Fibroblast of skin of back (primary cell): ENCODE measurements at regions not wholly inside any gene's neighbourhood (a gene's known extent, or its start where the extent isn't known, plus 50 kb on each side); places are given as distances from the start of the nearest gene placed in this dataset.
"Not testable (repeated sequence)": the region's sequence is repeated elsewhere in the genome, so short reads cannot be mapped to it uniquely, and the experiment has no call there.

Experiments used
- DNase-seq: peaks from one replicate; pipeline ENCODE4 v3.0.0-alpha.2; 2013

DNA sequence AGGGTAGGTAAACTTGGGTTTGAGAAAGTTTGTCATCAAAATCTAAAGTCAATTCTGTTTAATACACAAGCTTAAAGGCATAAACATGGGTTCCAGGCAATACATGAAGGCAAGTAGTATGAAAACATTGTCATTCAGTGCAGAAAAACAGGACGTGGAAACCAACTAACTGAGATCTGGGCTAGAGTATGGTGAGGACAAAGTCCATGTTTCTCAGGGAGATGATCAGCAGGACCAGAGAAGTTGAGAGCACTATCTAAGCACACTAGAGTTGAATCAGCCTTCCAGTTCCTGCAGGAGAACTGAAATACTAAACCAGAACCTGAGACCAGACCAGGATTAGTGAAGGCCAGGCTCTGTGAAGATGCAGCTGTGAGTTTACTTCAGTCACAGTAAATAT lies 302.8 kb upstream of the CRIM1 start:
- DNase-seq: no peak

DNA sequence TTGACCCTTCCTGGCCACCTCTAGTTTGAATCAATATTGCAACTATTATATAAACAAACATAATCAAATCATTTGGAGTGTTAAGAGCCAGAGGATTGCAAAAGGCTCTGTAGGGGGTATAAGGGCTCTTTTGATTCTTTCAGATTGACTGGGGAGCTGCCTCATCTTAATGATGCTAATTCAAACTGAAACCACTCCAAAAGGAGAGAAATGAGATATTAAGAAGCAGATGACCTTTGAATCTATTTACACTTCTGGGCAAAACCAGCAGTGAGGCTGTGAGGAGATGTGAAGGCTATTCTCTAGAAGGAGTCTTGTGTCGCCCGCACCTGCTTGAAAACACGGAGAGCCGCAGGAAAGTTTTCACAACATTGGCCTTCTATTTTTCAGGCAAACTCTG lies 311.2 kb upstream of the CRIM1 start:
- no peak for DNase-seq

GRCh38 chr2:36035137-36035536 lies 320.4 kb upstream of the CRIM1 start:
- no peak for DNase-seq

GRCh38 chr2:36032046-36032445 lies 323.5 kb upstream of the CRIM1 start:
- no peak for DNase-seq

DNA sequence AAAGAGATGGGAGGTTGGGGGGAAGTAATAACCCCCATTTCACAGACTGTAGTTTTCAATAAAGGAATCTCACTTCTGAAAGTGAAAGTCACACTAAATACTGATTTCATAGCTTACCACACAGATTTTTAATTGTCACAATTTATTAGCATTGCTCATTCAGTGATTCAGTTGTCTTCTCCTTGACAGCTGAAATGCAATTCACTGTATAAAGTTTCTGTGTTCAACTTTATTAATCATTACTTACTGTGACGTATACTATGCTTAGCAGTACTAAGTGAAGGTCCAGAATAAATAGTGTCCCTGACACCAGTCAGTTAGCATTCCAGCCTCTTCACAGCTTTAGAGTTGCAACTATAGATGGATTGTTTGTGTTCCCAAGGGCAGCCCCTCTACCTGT lies 324.1 kb upstream of the CRIM1 start:
- DNase-seq: no peak

DNA sequence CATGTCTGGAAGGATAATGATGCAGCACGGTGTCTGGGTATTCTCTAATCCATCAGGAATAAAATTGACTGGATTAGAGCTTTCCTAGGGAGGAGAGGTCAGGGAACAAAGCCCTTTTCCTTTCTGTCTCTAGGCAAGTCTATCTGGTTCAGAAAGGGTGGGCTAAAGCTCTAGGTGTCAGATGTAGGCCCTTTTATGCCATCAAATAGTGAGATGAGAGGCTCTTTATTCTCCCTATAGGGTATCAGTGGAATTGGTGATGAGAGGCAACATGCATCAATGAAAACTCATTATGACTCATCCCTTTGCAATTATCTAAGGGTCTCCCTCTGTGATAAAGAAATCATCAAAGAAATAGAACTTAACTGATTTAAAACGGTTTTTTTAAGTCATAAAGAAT lies 328.0 kb upstream of the CRIM1 start:
- no peak for DNase-seq

DNA sequence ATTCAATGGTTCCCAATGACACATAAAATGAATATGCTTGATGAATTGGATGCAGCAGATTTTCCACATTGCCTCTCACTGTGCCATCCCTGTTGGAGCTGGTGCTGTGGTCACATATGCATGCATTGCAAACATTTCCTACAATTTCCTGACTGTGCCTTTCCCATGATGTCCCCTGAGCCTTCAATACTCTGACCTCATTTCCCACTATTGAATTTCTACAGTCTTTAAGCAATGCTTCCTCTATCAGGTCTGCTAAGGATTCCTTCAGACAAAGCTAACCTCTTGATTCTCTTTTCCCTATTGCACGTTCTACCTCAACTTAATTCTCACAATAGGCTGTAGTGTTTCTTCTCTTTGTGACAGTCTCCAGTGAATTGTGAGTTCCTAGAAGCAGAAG lies 342.5 kb upstream of the CRIM1 start:
- no peak for DNase-seq

GRCh38 chr2:36006444-36006843 lies 349.1 kb upstream of the CRIM1 start:
- DNase-seq: no peak

DNA sequence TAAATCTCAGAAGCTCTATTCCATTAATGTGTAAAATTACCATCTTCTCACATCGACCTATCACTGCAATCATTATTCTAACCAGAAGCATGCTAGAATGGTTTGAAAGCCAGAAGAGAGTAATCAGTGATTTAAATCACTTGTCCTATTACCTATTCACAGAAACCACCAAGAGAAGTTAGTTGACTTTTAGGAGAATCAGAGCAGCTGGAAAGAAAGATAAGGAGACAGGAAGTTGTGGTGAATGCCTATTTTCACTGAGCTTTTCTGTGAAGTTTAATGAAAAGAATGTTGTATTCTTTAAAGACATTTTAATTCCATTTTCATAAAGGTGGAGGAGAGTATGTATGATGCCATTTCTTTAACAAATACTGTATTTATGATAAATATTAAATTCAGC lies 352.6 kb upstream of the CRIM1 start:
- no peak for DNase-seq

DNA sequence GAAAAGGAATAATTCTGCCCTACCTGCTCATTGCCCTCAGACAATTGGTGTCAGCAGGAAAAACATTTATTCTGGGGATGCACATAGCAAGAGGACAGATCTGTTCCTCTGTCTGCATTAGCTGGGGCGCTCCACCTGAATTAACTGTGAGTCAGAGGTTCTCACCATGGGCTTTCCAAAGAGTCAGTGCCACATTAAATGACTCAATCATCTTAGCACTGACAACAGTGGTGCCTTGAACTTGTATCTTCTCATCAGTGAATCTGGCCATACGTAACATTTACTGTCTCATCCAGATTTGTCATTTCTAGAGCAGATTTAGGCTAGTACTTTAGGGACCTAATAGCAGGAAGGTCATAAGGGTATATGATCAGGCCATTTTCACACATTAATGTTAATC lies 358.1 kb upstream of the CRIM1 start:
- no peak for DNase-seq

GRCh38 chr2:35989503-35989902 lies 366.1 kb upstream of the CRIM1 start:
- no peak for DNase-seq

GRCh38 chr2:35989040-35989439 lies 366.5 kb upstream of the CRIM1 start:
- no peak for DNase-seq

GRCh38 chr2:35986871-35987270 lies 368.7 kb upstream of the CRIM1 start:
- DNase-seq: no peak

- no peak for DNase-seq
Observed at GRCh38 chr2:35978218-35978617, 377.4 kb upstream of the CRIM1 start.

GRCh38 chr2:35976611-35977010 lies 379.0 kb upstream of the CRIM1 start:
- DNase-seq: no peak

- no peak for DNase-seq
Observed at GRCh38 chr2:35973737-35974132, 381.8 kb upstream of the CRIM1 start.

DNA sequence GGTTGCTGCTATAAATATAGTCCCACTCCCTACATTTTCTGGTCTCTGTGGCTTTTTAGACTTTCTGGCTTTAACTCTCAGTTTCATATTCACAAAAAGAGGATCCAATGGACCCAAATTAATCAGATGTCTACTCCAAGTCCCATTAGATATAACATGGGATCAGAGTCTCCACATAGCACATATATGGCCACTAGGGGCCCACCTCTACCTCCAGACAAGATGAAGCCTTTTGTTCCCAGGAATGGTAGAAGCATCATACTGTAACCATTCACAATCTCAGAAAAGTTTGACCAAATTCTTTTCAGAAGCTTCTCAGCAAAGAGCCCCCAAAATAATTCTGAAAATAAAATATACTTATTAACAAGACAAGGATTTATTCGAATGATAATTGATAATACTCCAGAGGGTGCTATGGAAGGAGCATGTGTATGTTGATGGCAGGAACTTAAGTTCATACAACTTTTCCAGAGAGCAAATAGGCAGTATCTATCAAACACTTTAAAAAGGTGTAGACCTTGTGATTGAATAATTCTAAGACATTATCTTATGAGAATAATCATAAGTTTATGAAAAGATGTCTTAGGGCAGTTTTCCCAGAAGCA lies 382.3 kb upstream of the CRIM1 start:
- DNase-seq: peak; percentile 41

- no peak for DNase-seq
Observed at GRCh38 chr2:35963824-35964223, 391.8 kb upstream of the CRIM1 start.

DNA sequence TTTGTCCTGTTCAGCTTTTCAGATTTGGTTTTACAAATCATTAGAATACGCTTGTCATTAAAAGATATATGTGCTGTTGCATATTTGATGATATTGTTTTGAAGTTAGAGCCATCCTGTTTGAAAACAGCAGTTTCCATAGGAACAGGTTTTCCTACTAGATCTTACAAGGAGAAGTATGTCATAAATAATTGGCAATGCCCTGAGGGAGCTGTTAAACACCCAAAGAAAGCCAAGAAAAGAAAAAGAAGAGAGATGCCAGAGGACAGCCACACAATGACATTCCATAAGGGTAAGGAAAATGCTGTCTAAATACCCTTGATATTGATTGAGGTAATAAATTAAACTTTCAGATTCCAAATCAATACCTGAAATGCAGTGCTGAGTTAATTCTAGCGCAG lies 392.2 kb upstream of the CRIM1 start:
- DNase-seq: no peak

- DNase-seq: no peak
Observed at GRCh38 chr2:35962585-35963146, 392.9 kb upstream of the CRIM1 start.

GRCh38 chr2:35960596-35960995 lies 395.0 kb upstream of the CRIM1 start:
- DNase-seq: no peak

- not testable (repeated sequence) for DNase-seq
Observed at GRCh38 chr2:35957053-35957452, 398.5 kb upstream of the CRIM1 start.

DNA sequence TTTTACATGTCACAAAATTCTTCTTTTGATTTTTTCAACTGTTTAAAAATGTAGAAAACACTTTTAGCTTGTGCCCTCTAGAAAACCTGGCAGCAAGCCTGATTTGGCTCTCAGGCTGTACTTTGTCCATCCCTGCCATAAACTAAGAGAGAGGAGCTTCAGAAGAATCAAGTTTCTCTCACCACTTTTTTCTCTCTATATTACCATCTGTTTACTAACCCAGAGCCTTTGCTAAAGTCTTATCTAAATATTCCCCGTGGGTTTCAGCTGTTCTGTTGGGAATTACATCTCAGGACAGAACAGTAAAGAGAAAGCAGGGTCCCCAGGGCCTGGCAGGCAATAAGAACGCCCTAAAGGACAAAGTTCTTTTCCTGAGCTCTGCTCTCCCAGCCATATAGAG lies 409.1 kb upstream of the CRIM1 start:
- DNase-seq: no peak

DNA sequence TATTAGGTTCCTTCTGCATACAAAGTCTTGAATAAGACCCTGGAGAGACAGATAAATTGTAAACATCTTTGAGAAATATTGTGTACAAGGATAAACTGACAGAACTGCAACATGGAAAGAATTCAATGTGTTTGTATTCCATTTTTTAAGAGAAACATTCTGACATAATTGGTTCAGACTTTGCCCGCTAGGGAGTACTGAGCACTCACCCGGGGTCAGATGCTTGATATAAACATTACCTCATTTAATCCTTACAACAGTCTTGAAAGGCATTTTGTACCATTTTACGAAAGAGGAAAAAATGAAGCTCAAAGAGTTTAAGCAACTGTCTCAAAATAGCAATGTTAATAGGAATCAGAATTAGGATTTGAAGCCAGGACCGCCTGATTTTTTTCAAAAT lies 416.7 kb upstream of the CRIM1 start:
- no peak for DNase-seq

- peak; percentile 10 for DNase-seq
Observed at GRCh38 chr2:35933031-35933430, 422.5 kb upstream of the CRIM1 start.
